ENCODE measurements at regions not wholly inside any gene's neighbourhood (a gene's known extent, or its start where the extent isn't known, plus 50 kb on each side); places are given as distances from the start of the nearest gene placed in this dataset.
"Not testable (repeated sequence)": the region's sequence is repeated elsewhere in the genome, so short reads cannot be mapped to it uniquely, and the experiment has no call there.

- TF ChIP-seq CTCF (IDR thresholded peaks at IDR 0.05) = no peak
- Mint-ChIP-seq H3K4me1 (ENCODE audit: low read depth) (peaks cover 14% of the 10 kb centered on the region), H3K27ac (ENCODE audit: unreplicated experiment) (no peak overlapping the region), H3K9me3 (ENCODE audit: low read depth) (no peaks in the 10 kb centered on the region), H3K27me3 (ENCODE audit: low read depth) (peaks cover 3% of the 10 kb centered on the region), H3K36me3 (ENCODE audit: low read depth) (no peaks in the 10 kb centered on the region), H3K4me3 (ENCODE audit: unreplicated experiment) (no peak overlapping the region)
- no peak for DNase-seq (ENCODE audit: low spot score)
These were observed 68.2 kb downstream of the LHX9 start for GRCh38 chr1:197985351-197985750.

GRCh38 chr1:197986817-197987216 lies 69.6 kb downstream of the LHX9 start:
- H3K4me1 Mint-ChIP-seq (ENCODE audit: low read depth) = peaks cover 14% of the 10 kb centered on the region
- H3K36me3 Mint-ChIP-seq (ENCODE audit: low read depth) = no peaks in the 10 kb centered on the region
- H3K9me3 Mint-ChIP-seq (ENCODE audit: low read depth) = no peaks in the 10 kb centered on the region
- no peak for DNase-seq (ENCODE audit: low spot score)
- no peak for TF ChIP-seq CTCF (IDR thresholded peaks at IDR 0.05)
- H3K4me3 Mint-ChIP-seq (ENCODE audit: unreplicated experiment) = no peak overlapping the region
- H3K27ac Mint-ChIP-seq (ENCODE audit: unreplicated experiment) = no peak overlapping the region
- H3K27me3 Mint-ChIP-seq (ENCODE audit: low read depth) = no peaks in the 10 kb centered on the region

GRCh38 chr1:197987294-197987693 lies 70.1 kb downstream of the LHX9 start:
- no peak overlapping the region for H3K4me3 Mint-ChIP-seq (ENCODE audit: unreplicated experiment)
- H3K27me3 Mint-ChIP-seq (ENCODE audit: low read depth) = no peaks in the 10 kb centered on the region
- no peaks in the 10 kb centered on the region for H3K9me3 Mint-ChIP-seq (ENCODE audit: low read depth)
- peaks cover 12% of the 10 kb centered on the region for H3K4me1 Mint-ChIP-seq (ENCODE audit: low read depth)
- DNase-seq (ENCODE audit: low spot score) = no peak
- H3K36me3 Mint-ChIP-seq (ENCODE audit: low read depth) = no peaks in the 10 kb centered on the region
- TF ChIP-seq CTCF (IDR thresholded peaks at IDR 0.05) = no peak
- no peak overlapping the region for H3K27ac Mint-ChIP-seq (ENCODE audit: unreplicated experiment)

GRCh38 chr1:197988581-197988980 lies 71.4 kb downstream of the LHX9 start:
- H3K27ac Mint-ChIP-seq (ENCODE audit: unreplicated experiment); H3K4me1 Mint-ChIP-seq (ENCODE audit: low read depth); H3K4me3 Mint-ChIP-seq (ENCODE audit: unreplicated experiment); H3K9me3 Mint-ChIP-seq (ENCODE audit: low read depth); H3K27me3 Mint-ChIP-seq (ENCODE audit: low read depth); DNase-seq (ENCODE audit: low spot score); H3K36me3 Mint-ChIP-seq (ENCODE audit: low read depth): not testable (repeated sequence)

GRCh38 chr1:197989058-197989457 lies 71.9 kb downstream of the LHX9 start:
- Mint-ChIP-seq H3K4me1 (ENCODE audit: low read depth) (peaks cover 6% of the 10 kb centered on the region), H3K27me3 (ENCODE audit: low read depth) (no peaks in the 10 kb centered on the region), H3K9me3 (ENCODE audit: low read depth) (no peaks in the 10 kb centered on the region), H3K4me3 (ENCODE audit: unreplicated experiment) (no peak overlapping the region), H3K27ac (ENCODE audit: unreplicated experiment) (no peak overlapping the region), H3K36me3 (ENCODE audit: low read depth) (no peaks in the 10 kb centered on the region)
- no peak for DNase-seq (ENCODE audit: low spot score)
- no peak for TF ChIP-seq CTCF (IDR thresholded peaks at IDR 0.05)

- Mint-ChIP-seq H3K9me3 (ENCODE audit: low read depth) (no peaks in the 10 kb centered on the region), H3K36me3 (ENCODE audit: low read depth) (no peaks in the 10 kb centered on the region), H3K4me3 (ENCODE audit: unreplicated experiment) (no peak overlapping the region), H3K27ac (ENCODE audit: unreplicated experiment) (no peak overlapping the region), H3K27me3 (ENCODE audit: low read depth) (no peaks in the 10 kb centered on the region), H3K4me1 (ENCODE audit: low read depth) (no peaks in the 10 kb centered on the region)
- no peak for TF ChIP-seq CTCF (IDR thresholded peaks at IDR 0.05)
- no peak for DNase-seq (ENCODE audit: low spot score)
These were observed 74.4 kb downstream of the LHX9 start for GRCh38 chr1:197991594-197991993.
